HEK293 (cell line): ENCODE measurements at regions not wholly inside any gene's neighbourhood (a gene's known extent, or its start where the extent isn't known, plus 50 kb on each side); places are given as distances from the start of the nearest gene placed in this dataset.

ENCODE experiments used
- CTCF ChIP-seq: fragments of 450-650 bp; formaldehyde crosslinking; IDR thresholded peaks from 2 replicates; pipeline ENCODE4 v1.5.1; 2016; ENCODE audit warnings: missing biosample characterization, missing genetic modification characterization
- FEZF1 ChIP-seq: fragments of 450-650 bp; formaldehyde crosslinking; IDR thresholded peaks from 2 replicates; pipeline ENCODE4 v1.5.1; 2016; ENCODE audit warnings: missing biosample characterization, missing genetic modification characterization
- REST ChIP-seq: fragments of 450-650 bp; formaldehyde crosslinking; IDR thresholded peaks from 2 replicates; pipeline ENCODE4 v1.5.1; 2016; ENCODE audit warnings: missing biosample characterization, missing genetic modification characterization
- SP2 ChIP-seq: fragments of 450-650 bp; formaldehyde crosslinking; IDR thresholded peaks from 2 replicates; pipeline ENCODE4 v1.5.1; 2016; ENCODE audit warnings: missing biosample characterization, missing genetic modification characterization
- ZBTB48 ChIP-seq: fragments of 450-650 bp; formaldehyde crosslinking; IDR thresholded peaks from 2 replicates; pipeline ENCODE4 v1.5.1; 2016; ENCODE audit warnings: missing biosample characterization, missing genetic modification characterization
- ZNF174 ChIP-seq: fragments of 450-650 bp; formaldehyde crosslinking; IDR thresholded peaks from 2 replicates; pipeline ENCODE4 v1.5.0; 2017; ENCODE audit warnings: missing biosample characterization, mild to moderate bottlenecking, missing genetic modification characterization
- ZNF362 ChIP-seq: fragments of 450-650 bp; formaldehyde crosslinking; IDR thresholded peaks from 2 replicates; pipeline ENCODE4 v1.5.1; 2016; ENCODE audit warnings: missing biosample characterization, missing genetic modification characterization

- TF ChIP-seq FEZF1 (tag by site-specific recombination) (no peak), CTCF (tag by site-specific recombination) (no peak), ZNF362 (tag by site-specific recombination) (no peak), ZNF174 (tag by site-specific recombination) (no peak), ZBTB48 (no peak), SP2 (tag by site-specific recombination) (no peak), REST (tag by site-specific recombination) (no peak)
Observed at GRCh38 chr20:57032847-57033246, 233.6 kb downstream of the BMP7 start.
